Right ventricle myocardium superior (tissue), 1 donor: ENCODE measurements at regions not wholly inside any gene's neighbourhood (a gene's known extent, or its start where the extent isn't known, plus 50 kb on each side); places are given as distances from the start of the nearest gene placed in this dataset.

ENCODE experiments used
- ATAC-seq: fragments of 200-7000 bp; cut with Tn5 transposase; one replicate; pipeline ENCODE4 v1.9.1; 2020; ENCODE audit warnings: mild to moderate bottlenecking; ENCODE audit not compliant: poor library complexity
- DNase-seq: peaks from one replicate; pipeline ENCODE4 v3.0.0-alpha.2; 2020
- intact Hi-C: fragments of 100-400 bp; cut with DNase I; formaldehyde crosslinking; loops from one replicate; pipeline ENCODE4 v1.11.2; 2022
- donor health status: DM: no; HTN: yes; CAD: no; lungs with severe emphysema.

DNA sequence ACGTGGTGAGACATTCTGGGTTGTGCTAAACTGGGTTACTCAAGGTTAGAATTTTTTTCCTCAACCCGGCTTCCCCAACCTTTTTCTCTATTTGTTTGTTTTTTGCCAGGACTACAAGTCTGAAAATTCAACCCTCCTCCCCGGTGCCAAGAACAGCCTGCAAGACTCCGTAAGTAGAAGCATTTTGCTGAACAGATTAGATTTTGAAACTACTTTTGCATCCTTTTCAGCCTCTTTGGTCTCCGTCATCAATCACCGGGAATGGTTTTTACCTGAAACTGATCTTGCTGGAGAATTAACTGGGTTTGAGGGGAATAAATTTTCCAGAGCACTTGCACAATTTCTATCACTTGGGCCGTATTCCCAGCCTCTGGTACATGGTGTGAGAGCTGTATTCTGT is 501.2 kb upstream of the EEF2KMT start:
- no peak for ATAC-seq
- intact Hi-C loops, result no loop called here
- no peak for DNase-seq

DNA sequence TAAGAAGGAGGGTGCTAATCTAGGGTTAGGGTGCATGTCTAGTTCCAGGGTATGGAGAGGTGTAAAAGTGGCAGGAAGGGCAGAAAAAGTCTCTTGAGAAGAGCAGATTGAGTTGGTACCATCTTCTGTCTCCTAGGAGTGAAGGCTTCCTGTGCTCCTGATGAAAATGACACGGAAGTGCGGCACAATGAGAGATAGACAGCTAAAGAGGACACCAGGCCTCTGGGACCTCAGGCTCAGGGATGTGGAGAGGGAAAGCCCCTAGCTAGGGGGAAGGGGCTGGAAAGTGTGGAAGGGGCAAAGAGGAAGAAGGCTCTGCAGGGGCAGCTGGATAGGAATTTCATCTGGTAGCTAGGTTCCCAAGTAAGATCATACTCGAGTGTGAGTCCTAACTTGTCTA is 498.3 kb upstream of the EEF2KMT start:
- intact Hi-C loops, result no loop called here
- DNase-seq (no peak), ATAC-seq (no peak)

- no peak for DNase-seq
- intact Hi-C loops, result no loop called here
- no peak for ATAC-seq
These were observed 492.8 kb upstream of the EEF2KMT start for GRCh38 chr16:5590416-5590815.

GRCh38 chr16:5589812-5590373 is 492.3 kb upstream of the EEF2KMT start:
- intact Hi-C loops, result no loop called here
- ATAC-seq (no peak), DNase-seq (no peak)

DNA sequence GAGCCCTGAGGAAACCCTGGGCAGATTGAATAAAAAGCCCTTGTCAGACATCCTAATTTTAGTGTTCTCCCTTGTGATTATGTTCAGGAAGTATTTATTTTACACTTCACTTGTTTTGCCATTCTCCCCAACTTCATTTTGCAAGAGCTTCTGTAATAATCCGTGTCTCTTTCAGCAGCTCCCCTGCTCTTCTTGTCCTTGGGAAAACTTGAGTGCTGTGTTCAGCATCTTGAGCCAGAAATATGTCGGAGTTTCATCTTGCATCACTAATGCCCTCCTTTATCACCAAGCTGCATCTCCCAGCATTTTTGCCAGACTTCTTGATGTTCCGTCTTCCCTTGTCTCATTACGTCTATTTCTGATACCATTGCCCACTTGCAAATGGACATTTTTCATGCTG is 486.5 kb upstream of the EEF2KMT start:
- intact Hi-C loops, result no loop called here
- ATAC-seq, result no peak
- DNase-seq, result no peak

- DNase-seq (no peak), ATAC-seq (no peak)
- intact Hi-C loops, result no loop called here
These were observed 484.9 kb upstream of the EEF2KMT start for GRCh38 chr16:5582529-5582928.

DNA sequence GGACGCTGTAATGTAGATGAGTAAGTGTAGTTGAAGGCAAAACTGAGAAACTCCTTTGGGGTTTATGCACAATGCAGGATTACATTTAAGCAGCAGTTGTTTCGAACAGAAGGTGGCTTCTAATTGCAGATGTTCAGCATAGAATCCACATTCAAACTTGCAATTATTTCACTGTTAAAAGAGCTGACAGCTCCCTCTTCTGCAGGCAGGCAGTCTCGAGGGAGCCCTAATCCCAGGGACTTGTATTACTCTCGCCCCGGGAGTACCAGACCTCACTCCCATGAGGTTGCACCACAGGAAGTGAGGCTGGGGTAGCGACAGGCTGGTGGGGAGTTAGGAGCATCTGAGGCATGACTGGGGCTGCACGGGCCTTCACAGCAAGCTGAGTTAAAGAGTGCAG is 484.3 kb upstream of the EEF2KMT start:
- ATAC-seq (no peak), DNase-seq (no peak)
- intact Hi-C loops, result no loop called here

GRCh38 chr16:5581428-5581827 is 483.8 kb upstream of the EEF2KMT start:
- intact Hi-C loops, result no loop called here
- DNase-seq (no peak), ATAC-seq (no peak)

- intact Hi-C loops, result no loop called here
- DNase-seq, result no peak
- no peak for ATAC-seq
These were observed 483.2 kb upstream of the EEF2KMT start for GRCh38 chr16:5580772-5581171.

GRCh38 chr16:5580296-5580695 is 482.7 kb upstream of the EEF2KMT start:
- DNase-seq, result no peak
- intact Hi-C loops, result no loop called here
- ATAC-seq, result no peak

DNA sequence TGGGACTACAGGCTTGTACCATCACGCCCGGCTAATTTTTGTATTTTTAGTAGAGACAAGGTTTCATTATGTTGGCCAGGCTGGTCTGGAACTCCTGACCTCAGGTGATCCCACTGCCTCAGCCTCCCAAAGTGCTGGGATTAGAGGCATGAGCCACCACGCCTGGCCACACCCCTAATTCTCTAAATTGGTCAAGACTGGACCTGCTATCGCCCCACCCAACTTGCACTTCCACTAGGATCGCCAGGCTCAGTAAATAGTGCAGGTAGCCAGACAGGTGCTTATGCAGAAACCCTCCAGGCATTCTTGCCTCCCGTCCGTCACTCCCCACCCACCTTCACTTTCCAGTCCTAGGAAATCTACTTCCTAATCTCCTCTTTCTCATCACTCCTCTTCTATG is 481.4 kb upstream of the EEF2KMT start:
- intact Hi-C loops, result no loop called here
- DNase-seq (no peak), ATAC-seq (no peak)

- ATAC-seq (no peak), DNase-seq (no peak)
- intact Hi-C loops, result no loop called here
These were observed 479.9 kb upstream of the EEF2KMT start for GRCh38 chr16:5577463-5577862.

- intact Hi-C loops, result no loop called here
- DNase-seq, result no peak
- no peak for ATAC-seq
These were observed 478.2 kb upstream of the EEF2KMT start for GRCh38 chr16:5575646-5576245.

DNA sequence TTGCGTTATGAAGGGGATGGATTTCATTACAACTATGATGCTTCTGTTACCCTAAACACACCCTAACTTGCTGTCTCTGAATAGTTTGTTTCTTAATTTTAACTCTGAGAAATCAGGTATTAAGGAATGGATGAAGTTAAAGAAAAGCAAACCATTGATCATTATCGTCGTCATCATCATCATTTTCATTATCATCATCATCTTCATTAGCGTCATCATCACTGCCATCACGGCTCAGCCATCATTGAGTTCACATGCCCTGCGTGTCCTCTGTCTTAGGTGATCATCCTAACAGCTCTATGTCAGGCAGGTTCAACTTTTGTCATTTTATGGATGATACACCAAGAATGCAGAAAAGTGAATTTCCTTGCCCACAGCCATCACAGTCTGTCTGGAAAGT is 477.5 kb upstream of the EEF2KMT start:
- ATAC-seq (no peak), DNase-seq (no peak)
- intact Hi-C loops, result no loop called here

DNA sequence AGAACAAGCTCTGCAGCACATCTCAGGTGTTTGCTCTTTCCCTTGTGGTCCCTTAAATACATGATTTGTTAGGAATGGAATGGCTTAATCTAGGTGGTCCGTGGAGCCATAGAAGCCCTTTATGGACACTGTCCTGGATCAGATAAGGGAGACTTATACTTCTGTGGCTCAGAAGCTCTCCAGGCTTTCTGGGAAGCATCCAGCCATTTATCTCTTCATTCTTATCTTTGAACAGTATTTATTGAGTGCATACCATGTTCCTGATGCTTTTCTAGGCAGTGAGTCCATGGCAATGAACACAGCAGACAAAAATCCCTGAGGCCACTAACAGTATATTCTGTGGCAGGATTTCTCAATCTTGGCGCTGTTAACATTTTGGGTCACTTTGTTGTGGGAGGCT is 474.5 kb upstream of the EEF2KMT start:
- no peak for DNase-seq
- ATAC-seq, result no peak
- intact Hi-C loops, result no loop called here

- DNase-seq, result no peak
- no peak for ATAC-seq
- intact Hi-C loops, result no loop called here
These were observed 473.9 kb upstream of the EEF2KMT start for GRCh38 chr16:5571446-5571845.

- ATAC-seq (no peak), DNase-seq (no peak)
- intact Hi-C loops, result no loop called here
These were observed 464.2 kb upstream of the EEF2KMT start for GRCh38 chr16:5561800-5562199.

DNA sequence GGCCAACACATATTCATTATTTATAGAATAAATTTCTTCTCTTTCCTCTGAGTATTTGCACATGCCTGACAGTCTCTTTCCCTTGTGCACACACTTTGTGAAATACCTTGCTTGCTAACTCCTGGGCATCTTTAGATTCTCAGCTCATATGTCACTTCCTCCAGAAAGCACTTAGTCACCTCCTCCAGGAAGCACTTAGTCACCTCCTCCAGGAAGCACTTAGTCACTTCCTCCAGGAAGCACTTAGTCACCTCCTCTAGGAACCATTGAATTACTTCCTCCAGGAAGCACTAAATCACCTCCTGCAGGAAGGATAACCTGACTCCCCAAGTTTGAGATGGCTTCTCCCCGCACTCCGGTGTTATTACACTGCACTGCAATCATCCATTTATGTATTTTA is 462.5 kb upstream of the EEF2KMT start:
- intact Hi-C loops, result no loop called here
- DNase-seq (no peak), ATAC-seq (no peak)

GRCh38 chr16:5557966-5558365 is 460.4 kb upstream of the EEF2KMT start:
- intact Hi-C loops, result no loop called here
- ATAC-seq (no peak), DNase-seq (no peak)

DNA sequence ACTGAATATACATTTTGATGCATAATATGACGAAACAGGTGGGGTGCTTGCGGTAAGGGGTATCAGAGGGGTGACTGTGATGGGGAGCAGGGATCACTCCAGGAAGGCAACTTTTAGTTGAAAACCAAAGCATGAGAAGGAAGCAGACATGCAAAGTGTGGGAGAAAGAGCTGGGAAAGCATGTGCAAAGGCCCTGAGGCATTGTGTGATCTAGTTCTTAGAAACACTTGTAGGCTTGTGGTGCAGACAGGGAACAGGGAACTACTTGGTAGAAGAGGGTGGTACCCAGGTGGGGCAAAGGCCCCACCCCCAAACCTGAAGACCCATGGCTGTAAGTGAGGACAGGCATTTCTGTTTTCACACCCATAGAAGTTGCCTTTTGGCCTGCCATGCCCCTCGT is 459.9 kb upstream of the EEF2KMT start:
- DNase-seq, result no peak
- ATAC-seq, result no peak
- intact Hi-C loops, result no loop called here

- DNase-seq, result no peak
These were observed 458.7 kb upstream of the EEF2KMT start for GRCh38 chr16:5556158-5556810.

More at GRCh38 chr16:5556158-5556810, 458.7 kb upstream of the EEF2KMT start:
- intact Hi-C loops, result no loop called here
- no peak for ATAC-seq
